ENCODE measurements at regions not wholly inside any gene's neighbourhood (a gene's known extent, or its start where the extent isn't known, plus 50 kb on each side); places are given as distances from the start of the nearest gene placed in this dataset.

DNA sequence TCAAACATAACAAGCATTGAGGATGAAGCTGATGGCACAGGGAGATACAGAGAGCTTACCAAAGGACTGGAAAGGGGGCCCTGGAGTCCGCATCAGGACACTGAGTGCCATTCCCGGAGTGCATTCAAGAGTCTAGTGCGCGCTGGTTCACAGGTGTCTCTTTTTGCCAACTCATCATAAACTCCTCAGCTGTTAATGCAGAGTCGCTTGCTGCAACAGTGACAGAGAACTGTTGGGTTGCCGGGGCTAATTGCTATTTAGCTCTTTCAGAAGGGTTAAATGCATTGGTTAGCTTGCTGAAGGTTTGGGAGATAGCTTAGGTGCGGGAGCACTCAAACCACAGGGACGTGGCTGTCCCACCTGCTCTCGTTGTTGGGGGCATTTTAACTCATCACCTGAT lies 1091.6 kb upstream of the EEF2KMT start:
- DNase-seq, result no peak
- intact Hi-C loops (cut with DNase I; ENCODE audit: low total_unique reads), result no loop called here
- H3K27ac ChIP-seq, result no peak overlapping the region
- H3K9me3 ChIP-seq, result no peaks in the 10 kb centered on the region
- no peaks in the 10 kb centered on the region for H3K4me1 ChIP-seq
- TF ChIP-seq POLR2A (IDR thresholded peaks at IDR 0.05), result no peak
- TF ChIP-seq, protein P1, sequence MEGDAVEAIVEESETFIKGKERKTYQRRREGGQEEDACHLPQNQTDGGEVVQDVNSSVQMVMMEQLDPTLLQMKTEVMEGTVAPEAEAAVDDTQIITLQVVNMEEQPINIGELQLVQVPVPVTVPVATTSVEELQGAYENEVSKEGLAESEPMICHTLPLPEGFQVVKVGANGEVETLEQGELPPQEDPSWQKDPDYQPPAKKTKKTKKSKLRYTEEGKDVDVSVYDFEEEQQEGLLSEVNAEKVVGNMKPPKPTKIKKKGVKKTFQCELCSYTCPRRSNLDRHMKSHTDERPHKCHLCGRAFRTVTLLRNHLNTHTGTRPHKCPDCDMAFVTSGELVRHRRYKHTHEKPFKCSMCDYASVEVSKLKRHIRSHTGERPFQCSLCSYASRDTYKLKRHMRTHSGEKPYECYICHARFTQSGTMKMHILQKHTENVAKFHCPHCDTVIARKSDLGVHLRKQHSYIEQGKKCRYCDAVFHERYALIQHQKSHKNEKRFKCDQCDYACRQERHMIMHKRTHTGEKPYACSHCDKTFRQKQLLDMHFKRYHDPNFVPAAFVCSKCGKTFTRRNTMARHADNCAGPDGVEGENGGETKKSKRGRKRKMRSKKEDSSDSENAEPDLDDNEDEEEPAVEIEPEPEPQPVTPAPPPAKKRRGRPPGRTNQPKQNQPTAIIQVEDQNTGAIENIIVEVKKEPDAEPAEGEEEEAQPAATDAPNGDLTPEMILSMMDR (IDR thresholded peaks at IDR 0.05), result no peak
- no peaks in the 10 kb centered on the region for H3K27me3 ChIP-seq
- H3K36me3 ChIP-seq, result no peaks in the 10 kb centered on the region
- no peak overlapping the region for H3K4me3 ChIP-seq

DNA sequence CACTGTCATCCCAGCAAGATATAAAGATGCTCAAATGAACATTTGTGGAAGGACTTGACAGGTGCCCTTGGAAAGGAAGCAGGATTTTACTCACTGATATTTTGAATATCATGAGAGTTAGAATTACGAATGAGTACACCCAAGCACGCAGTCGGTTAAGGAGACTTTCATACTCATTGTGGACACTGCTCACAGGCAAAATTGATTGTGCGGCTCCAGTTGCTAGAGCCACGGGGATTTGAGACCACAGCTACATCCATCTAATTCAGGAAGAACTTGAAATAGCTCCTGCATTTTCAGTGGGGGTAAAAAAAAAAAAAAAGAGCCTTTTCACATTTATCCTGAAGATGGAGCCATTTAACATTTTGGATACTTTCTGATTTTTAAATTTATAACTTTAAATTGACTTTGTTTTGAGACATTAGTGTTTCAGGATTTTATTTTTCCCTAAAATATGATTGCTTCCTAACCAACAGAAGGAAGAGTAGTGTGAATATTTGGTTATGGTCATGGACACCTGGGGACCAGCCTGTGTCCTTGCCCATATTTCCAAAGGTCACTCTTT lies 1080.1 kb upstream of the EEF2KMT start:
- DNase-seq, result no peak
- TF ChIP-seq, protein P1 (IDR thresholded peaks at IDR 0.05), result no peak
- no peak for TF ChIP-seq POLR2A (IDR thresholded peaks at IDR 0.05)
- Histone ChIP-seq H3K36me3 (no peaks in the 10 kb centered on the region), H3K4me3 (no peak overlapping the region), H3K4me1 (no peaks in the 10 kb centered on the region), H3K27ac (no peak overlapping the region), H3K9me3 (no peaks in the 10 kb centered on the region), H3K27me3 (no peaks in the 10 kb centered on the region)
- intact Hi-C loops (cut with DNase I; ENCODE audit: low total_unique reads), result no loop called here

DNA sequence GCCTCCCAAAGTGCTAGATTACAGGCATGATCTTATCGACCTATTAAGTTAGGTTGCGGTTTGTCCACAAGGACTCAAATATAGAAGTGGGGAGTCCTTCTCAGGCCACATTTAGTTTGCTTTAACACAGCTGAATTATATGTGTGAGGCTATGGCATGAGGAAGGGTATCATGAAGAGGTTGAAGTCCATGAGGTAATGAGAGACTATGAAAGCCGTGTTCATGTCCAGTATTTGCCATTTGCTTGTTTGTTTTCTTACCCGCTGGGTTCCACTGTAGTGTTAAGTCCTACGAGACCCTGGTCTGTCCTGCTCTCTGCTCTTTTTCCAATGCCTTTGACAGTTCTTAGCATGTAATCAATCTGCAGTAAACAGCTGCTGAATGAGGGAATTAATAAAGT lies 1072.4 kb upstream of the EEF2KMT start:
- no peaks in the 10 kb centered on the region for H3K9me3 ChIP-seq
- no peaks in the 10 kb centered on the region for H3K36me3 ChIP-seq
- H3K4me3 ChIP-seq, result no peak overlapping the region
- DNase-seq, result no peak
- H3K27me3 ChIP-seq, result no peaks in the 10 kb centered on the region
- intact Hi-C loops (cut with DNase I; ENCODE audit: low total_unique reads), result no loop called here
- no peak overlapping the region for H3K27ac ChIP-seq
- TF ChIP-seq, protein P1 (IDR thresholded peaks at IDR 0.05), result no peak
- TF ChIP-seq POLR2A (IDR thresholded peaks at IDR 0.05), result no peak
- H3K4me1 ChIP-seq, result no peaks in the 10 kb centered on the region

DNA sequence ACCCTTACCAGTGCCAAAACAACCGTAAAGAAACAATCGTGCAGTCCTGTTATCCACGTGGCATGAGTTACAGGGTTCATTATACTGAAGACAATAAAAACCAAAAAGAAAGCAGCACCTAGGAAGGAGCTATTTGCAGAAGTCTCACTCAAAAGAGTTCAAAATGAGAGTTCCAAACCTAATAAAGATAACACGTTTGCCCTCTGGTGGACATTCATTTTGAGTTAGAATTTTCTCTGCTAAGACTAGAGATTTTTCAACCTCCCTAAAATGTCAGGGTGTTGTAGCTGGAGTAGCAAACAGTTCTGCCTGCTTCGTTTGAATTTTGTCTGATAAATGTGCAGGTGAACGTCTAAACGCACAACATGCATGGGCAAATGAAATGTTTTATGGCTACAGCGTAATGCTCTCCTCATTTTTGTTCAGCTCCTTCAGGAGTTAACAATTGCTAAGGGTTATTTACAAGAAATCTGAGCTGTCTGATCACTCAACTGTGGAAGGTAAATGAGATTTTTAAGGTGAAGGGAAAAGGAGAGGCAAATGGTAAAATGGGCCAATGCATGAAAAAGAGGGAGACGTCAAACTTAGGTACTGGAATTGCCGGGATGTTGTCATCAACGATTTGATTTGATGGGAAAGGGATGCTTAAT lies 1067.9 kb upstream of the EEF2KMT start:
- Histone ChIP-seq H3K27ac (no peak overlapping the region), H3K4me3 (no peak overlapping the region), H3K4me1 (no peaks in the 10 kb centered on the region), H3K9me3 (no peaks in the 10 kb centered on the region), H3K27me3 (no peaks in the 10 kb centered on the region), H3K36me3 (no peaks in the 10 kb centered on the region)
- TF ChIP-seq, protein P1 (IDR thresholded peaks at IDR 0.05), result no peak
- no peak for TF ChIP-seq POLR2A (IDR thresholded peaks at IDR 0.05)
- DNase-seq, result no peak
- intact Hi-C loops (cut with DNase I; ENCODE audit: low total_unique reads), result no loop called here

DNA sequence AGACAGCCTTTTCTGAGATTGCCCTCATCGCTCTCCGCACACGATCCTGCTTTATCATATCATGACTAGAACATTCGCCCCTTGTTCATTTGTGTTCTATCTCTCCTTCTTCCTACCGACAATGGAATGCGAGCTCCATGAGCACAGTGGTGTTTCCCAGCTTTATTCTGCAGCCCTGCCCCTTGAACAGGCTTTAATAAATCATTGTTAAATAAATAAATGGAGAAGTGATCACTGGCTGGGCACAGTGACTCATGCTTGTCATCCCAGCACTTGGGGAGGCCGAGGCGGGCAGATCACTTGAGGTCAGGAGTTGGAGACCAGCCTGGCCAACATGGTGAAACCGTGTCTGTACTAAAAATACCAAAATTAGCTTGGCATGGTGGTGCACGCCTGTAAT lies 1063.3 kb upstream of the EEF2KMT start:
- TF ChIP-seq, protein P1 (IDR thresholded peaks at IDR 0.05), result no peak
- no peak for TF ChIP-seq POLR2A (IDR thresholded peaks at IDR 0.05)

More for the DNA sequence above, 1063.3 kb upstream of the EEF2KMT start:
- Histone ChIP-seq H3K9me3 (no peaks in the 10 kb centered on the region), H3K4me1 (no peaks in the 10 kb centered on the region), H3K36me3 (no peaks in the 10 kb centered on the region), H3K27me3 (no peaks in the 10 kb centered on the region), H3K4me3 (no peak overlapping the region), H3K27ac (no peak overlapping the region)
- intact Hi-C loops (cut with DNase I; ENCODE audit: low total_unique reads), result no loop called here
- no peak for DNase-seq

Data from uterus (tissue), 3 donors.